Amniotic epithelial cell (primary cell): ENCODE measurements at regions not wholly inside any gene's neighbourhood (a gene's known extent, or its start where the extent isn't known, plus 50 kb on each side); places are given as distances from the start of the nearest gene placed in this dataset.
"Not testable (repeated sequence)": the region's sequence is repeated elsewhere in the genome, so short reads cannot be mapped to it uniquely, and the experiment has no call there.

ENCODE experiments used
- DNase-seq: peaks from one replicate; pipeline ENCODE4 v3.0.0-alpha.2; 2010; ENCODE audit warnings: low read depth

- DNase-seq = not testable (repeated sequence)
Measured at GRCh38 chr9:90536094-90536493, 106.5 kb downstream of the DIRAS2 start.

- no peak for DNase-seq
Measured at GRCh38 chr9:90538566-90538965, 104.1 kb downstream of the DIRAS2 start.

- no peak for DNase-seq
Measured at GRCh38 chr9:90539286-90539685, 103.3 kb downstream of the DIRAS2 start.

- DNase-seq = no peak
Measured at GRCh38 chr9:90540734-90541133, 101.9 kb downstream of the DIRAS2 start.

GRCh38 chr9:90544488-90544887 lies 98.1 kb downstream of the DIRAS2 start:
- no peak for DNase-seq

GRCh38 chr9:90546200-90546599 lies 96.4 kb downstream of the DIRAS2 start:
- DNase-seq = peak; percentile 87

GRCh38 chr9:90547896-90548295 lies 94.7 kb downstream of the DIRAS2 start:
- no peak for DNase-seq

GRCh38 chr9:90552317-90552716 lies 90.3 kb downstream of the DIRAS2 start:
- no peak for DNase-seq

GRCh38 chr9:90555351-90556057 lies 87.1 kb downstream of the DIRAS2 start:
- DNase-seq = no peak

GRCh38 chr9:90556897-90557675 lies 85.5 kb downstream of the DIRAS2 start:
- no peak for DNase-seq

- no peak for DNase-seq
Measured at GRCh38 chr9:90559075-90560073, 83.2 kb downstream of the DIRAS2 start.
